Fibroblast of the aortic adventitia (primary cell): ENCODE measurements at regions not wholly inside any gene's neighbourhood (a gene's known extent, or its start where the extent isn't known, plus 50 kb on each side); places are given as distances from the start of the nearest gene placed in this dataset.

Experiments
- DNase-seq: peaks from one replicate; pipeline ENCODE4 v3.0.0-alpha.2; 2010; ENCODE audit warnings: low read depth
- H3K4me3 ChIP-seq: 2 replicates; pipeline ENCODE4 v1.5.1; 2011; ENCODE audit warnings: low read depth, mild to moderate bottlenecking, control low read depth, low read length, moderate library complexity
- TF ChIP-seq, protein P1 (sequence below): IDR thresholded peaks from 2 replicates; pipeline ENCODE4 v1.5.1; 2011; ENCODE audit warnings: mild to moderate bottlenecking, low read length, control low read depth, inconsistent platforms; ENCODE audit not compliant: insufficient read depth

DNA sequence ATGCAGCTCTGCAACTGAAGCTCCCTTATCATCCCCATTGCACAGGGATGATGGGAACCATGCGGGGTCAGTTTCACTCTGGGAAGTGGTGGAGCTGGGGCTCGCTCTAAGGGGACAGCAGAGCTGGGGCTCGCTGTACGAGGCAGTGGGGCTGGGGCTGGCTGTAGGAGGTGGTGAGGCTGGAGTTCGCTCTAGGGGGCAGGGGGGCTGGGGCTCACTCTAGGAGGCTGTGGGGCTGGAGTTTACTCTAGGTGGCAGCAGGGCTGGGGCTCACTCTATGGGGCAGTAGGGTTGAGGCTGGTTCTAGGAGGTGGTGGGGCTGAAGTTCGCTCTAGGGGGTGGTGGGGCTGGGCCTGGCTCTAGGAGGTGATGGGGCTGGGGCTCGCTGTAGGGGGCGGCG lies 99.1 kb downstream of the UQCRFS1 start:
- TF ChIP-seq, protein P1, sequence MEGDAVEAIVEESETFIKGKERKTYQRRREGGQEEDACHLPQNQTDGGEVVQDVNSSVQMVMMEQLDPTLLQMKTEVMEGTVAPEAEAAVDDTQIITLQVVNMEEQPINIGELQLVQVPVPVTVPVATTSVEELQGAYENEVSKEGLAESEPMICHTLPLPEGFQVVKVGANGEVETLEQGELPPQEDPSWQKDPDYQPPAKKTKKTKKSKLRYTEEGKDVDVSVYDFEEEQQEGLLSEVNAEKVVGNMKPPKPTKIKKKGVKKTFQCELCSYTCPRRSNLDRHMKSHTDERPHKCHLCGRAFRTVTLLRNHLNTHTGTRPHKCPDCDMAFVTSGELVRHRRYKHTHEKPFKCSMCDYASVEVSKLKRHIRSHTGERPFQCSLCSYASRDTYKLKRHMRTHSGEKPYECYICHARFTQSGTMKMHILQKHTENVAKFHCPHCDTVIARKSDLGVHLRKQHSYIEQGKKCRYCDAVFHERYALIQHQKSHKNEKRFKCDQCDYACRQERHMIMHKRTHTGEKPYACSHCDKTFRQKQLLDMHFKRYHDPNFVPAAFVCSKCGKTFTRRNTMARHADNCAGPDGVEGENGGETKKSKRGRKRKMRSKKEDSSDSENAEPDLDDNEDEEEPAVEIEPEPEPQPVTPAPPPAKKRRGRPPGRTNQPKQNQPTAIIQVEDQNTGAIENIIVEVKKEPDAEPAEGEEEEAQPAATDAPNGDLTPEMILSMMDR = no peak
- no peak for DNase-seq
- H3K4me3 ChIP-seq = no peak overlapping the region

GRCh38 chr19:29111576-29111975 lies 101.4 kb downstream of the UQCRFS1 start:
- DNase-seq = no peak
- H3K4me3 ChIP-seq = no peak overlapping the region
- TF ChIP-seq, protein P1 = no peak

GRCh38 chr19:29107831-29108230 lies 105.1 kb downstream of the UQCRFS1 start:
- DNase-seq = no peak
- TF ChIP-seq, protein P1 = no peak
- H3K4me3 ChIP-seq = no peak overlapping the region

DNA sequence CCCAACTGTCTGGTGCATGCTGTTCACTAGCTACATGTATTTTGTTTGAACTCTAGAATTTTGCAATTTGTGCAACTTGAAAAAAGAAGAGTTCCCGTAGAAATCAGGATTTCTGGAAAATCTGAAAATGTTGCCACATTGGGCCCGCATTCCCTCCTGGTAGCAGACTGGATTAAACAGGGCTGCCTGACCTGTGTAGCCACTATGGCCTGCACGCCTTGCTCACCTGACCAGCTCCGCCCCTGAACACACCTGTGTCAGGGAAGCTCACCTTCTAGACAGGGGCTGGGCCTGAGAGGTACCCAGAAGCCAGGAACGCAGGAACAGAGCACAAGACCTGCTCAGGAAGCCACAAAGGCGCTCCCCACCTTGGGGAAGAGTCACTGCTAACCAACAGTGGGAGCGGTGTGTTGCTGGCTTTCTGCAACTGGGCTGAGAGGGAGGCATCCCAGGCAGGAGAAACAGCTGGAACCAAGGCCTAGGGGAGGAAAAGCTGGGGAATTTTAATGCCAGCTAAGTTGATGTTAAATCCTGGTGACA lies 106.5 kb downstream of the UQCRFS1 start:
- no peak for DNase-seq
- TF ChIP-seq, protein P1 = no peak
- H3K4me3 ChIP-seq = no peak overlapping the region

- H3K4me3 ChIP-seq = no peak overlapping the region
- TF ChIP-seq, protein P1 = no peak
- no peak for DNase-seq
Measured at GRCh38 chr19:29105629-29106292, 107.2 kb downstream of the UQCRFS1 start.

DNA sequence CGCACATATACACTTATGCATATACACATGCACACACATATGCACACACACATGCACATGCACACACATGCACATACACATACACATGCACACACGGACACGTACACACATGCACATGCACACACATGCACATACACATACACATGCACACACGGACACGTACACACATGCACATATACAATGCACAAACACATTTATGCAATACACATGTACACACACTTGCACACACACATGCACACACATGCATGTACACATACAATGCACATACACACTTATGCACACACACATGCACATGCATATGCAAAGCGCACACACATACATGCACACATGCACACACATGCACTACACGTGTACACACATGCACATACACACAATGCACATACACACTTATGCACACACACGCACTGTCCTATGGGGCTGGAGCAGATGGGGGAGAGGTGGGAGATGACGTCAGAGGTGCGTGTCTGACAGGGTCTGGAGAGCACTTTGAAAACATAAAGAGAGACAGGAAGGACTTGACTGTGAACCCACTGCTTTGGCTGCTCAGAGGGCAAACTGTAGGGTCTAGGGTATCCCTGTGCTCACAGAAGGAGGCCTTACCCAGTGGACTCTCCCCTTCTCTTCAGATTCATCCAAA lies 108.2 kb downstream of the UQCRFS1 start:
- no peak for DNase-seq
- TF ChIP-seq, protein P1 = no peak
- H3K4me3 ChIP-seq = no peak overlapping the region
